HEK293T (cell line): ENCODE measurements at regions not wholly inside any gene's neighbourhood (a gene's known extent, or its start where the extent isn't known, plus 50 kb on each side); places are given as distances from the start of the nearest gene placed in this dataset.

Experiments
- CTCF ChIA-PET: fragments of 350-600 bp; formaldehyde crosslinking; extraction: SDS; loops from one replicate; lab custom pipeline; 2021; ENCODE audit warnings: antibody characterized with exemption, inconsistent platforms; lab: Yijun Ruan, JAX
- POLR2A ChIA-PET: fragments of 350-600 bp; formaldehyde crosslinking; extraction: SDS; loops from one replicate; lab custom pipeline; 2020; ENCODE audit warnings: antibody characterized with exemption, inconsistent platforms; lab: Yijun Ruan, JAX
- DNase-seq: peaks from one replicate; pipeline ENCODE4 v3.0.0; 2012; ENCODE audit warnings: mixed read lengths; ENCODE audit errors: extremely low spot score
- ARNT ChIP-seq: fragments of 450-650 bp; IDR thresholded peaks from 2 replicates; pipeline ENCODE4 v1.6.1; 2017; ENCODE audit warnings: mild to moderate bottlenecking
- BHLHE40 ChIP-seq: fragments of 450-650 bp; IDR thresholded peaks from 2 replicates; pipeline ENCODE4 v1.6.1; 2016; ENCODE audit warnings: mild to moderate bottlenecking, moderate library complexity, borderline replicate concordance
- CTBP1 ChIP-seq: fragments of 450-650 bp; IDR thresholded peaks from 2 replicates; pipeline ENCODE4 v1.6.1; 2016; ENCODE audit warnings: borderline replicate concordance
- ELF4 ChIP-seq: fragments of 450-650 bp; IDR thresholded peaks from 2 replicates; pipeline ENCODE4 v1.6.1; 2017; ENCODE audit warnings: antibody characterized with exemption
- FOXA1 ChIP-seq: fragments of 450-650 bp; IDR thresholded peaks from 2 replicates; pipeline ENCODE4 v1.6.1; 2016; ENCODE audit warnings: mild to moderate bottlenecking
- FOXK2 ChIP-seq: fragments of 450-650 bp; IDR thresholded peaks from 2 replicates; pipeline ENCODE4 v1.6.1; 2016; ENCODE audit warnings: mild to moderate bottlenecking
- FOXM1 ChIP-seq: fragments of 450-650 bp; IDR thresholded peaks from 2 replicates; pipeline ENCODE4 v1.6.1; 2017; ENCODE audit warnings: mild to moderate bottlenecking, borderline replicate concordance
- HDGF ChIP-seq: fragments of 450-650 bp; IDR thresholded peaks from 2 replicates; pipeline ENCODE4 v1.6.1; 2017; ENCODE audit warnings: antibody characterized with exemption, borderline replicate concordance
- L3MBTL2 ChIP-seq: fragments of 450-650 bp; conservative IDR thresholded peaks from 2 replicates; pipeline ENCODE4 v1.6.1; 2016; ENCODE audit warnings: mild to moderate bottlenecking
- LEF1 ChIP-seq: fragments of 450-650 bp; IDR thresholded peaks from 2 replicates; pipeline ENCODE4 v1.6.1; 2017; ENCODE audit warnings: mild to moderate bottlenecking, borderline replicate concordance
- NFRKB ChIP-seq: fragments of 450-650 bp; IDR thresholded peaks from 2 replicates; pipeline ENCODE4 v1.6.1; 2016; ENCODE audit warnings: mild to moderate bottlenecking, moderate library complexity
- PKNOX1 ChIP-seq: fragments of 450-650 bp; IDR thresholded peaks from 2 replicates; pipeline ENCODE4 v1.6.1; 2016
- SP1 ChIP-seq: fragments of 450-650 bp; IDR thresholded peaks from 2 replicates; pipeline ENCODE4 v1.6.1; 2017
- SUZ12 ChIP-seq: fragments of 450-650 bp; IDR thresholded peaks from 2 replicates; pipeline ENCODE4 v1.6.1; 2016; ENCODE audit warnings: mild to moderate bottlenecking
- TARDBP ChIP-seq: fragments of 450-650 bp; IDR thresholded peaks from 2 replicates; pipeline ENCODE4 v1.6.1; 2016
- ZNF384 ChIP-seq: fragments of 450-650 bp; IDR thresholded peaks from 2 replicates; pipeline ENCODE4 v1.6.1; 2016

GRCh38 chr1:194829492-194829891 lies 1643.1 kb upstream of the B3GALT2 start:
- TF ChIP-seq PKNOX1 = no peak
- no peak for TF ChIP-seq BHLHE40
- TF ChIP-seq CTBP1 = no peak
- TF ChIP-seq FOXK2 = no peak
- TF ChIP-seq HDGF = no peak
- no peak for TF ChIP-seq LEF1
- TF ChIP-seq NFRKB = no peak
- TF ChIP-seq ZNF384 = no peak
- TF ChIP-seq SP1 = no peak
- TF ChIP-seq ELF4 = no peak
- TF ChIP-seq TARDBP = no peak
- TF ChIP-seq ARNT = no peak
- no peak for TF ChIP-seq FOXM1
- TF ChIP-seq FOXA1 = no peak
- TF ChIP-seq L3MBTL2 = no peak
- TF ChIP-seq SUZ12 = no peak
- no peak for DNase-seq
- ChIA-PET POLR2A (no interaction called here), CTCF (no interaction called here)

GRCh38 chr1:194825382-194825781 lies 1639.0 kb upstream of the B3GALT2 start:
- no peak for TF ChIP-seq PKNOX1
- TF ChIP-seq TARDBP = no peak
- no peak for TF ChIP-seq FOXA1
- no peak for TF ChIP-seq BHLHE40
- TF ChIP-seq FOXK2 = no peak
- TF ChIP-seq ZNF384 = no peak
- TF ChIP-seq HDGF = no peak
- no peak for TF ChIP-seq SUZ12
- TF ChIP-seq CTBP1 = no peak
- no peak for TF ChIP-seq LEF1
- TF ChIP-seq L3MBTL2 = no peak
- no peak for TF ChIP-seq NFRKB
- TF ChIP-seq SP1 = no peak
- no peak for TF ChIP-seq ARNT
- TF ChIP-seq ELF4 = no peak
- TF ChIP-seq FOXM1 = no peak
- no peak for DNase-seq
- ChIA-PET CTCF (no interaction called here), POLR2A (no interaction called here)

DNA sequence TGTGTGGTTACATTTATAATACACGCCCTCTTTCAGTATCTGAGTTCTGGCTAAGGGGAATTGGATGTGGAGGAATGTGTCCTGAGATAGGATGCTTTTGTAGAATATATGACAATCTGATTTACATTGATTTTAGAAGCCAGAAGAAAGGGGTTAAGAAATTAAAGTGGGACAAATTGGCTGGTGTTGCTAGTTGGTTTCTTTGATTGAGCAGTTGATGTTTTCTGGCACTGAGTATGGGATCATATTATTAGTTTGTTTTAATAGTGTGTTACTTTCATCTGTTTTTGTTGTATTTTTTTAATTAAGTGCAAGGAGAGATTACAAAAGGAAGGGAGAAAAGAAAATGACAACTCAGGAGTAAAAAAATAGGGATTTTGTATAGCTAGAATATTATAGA lies 1634.7 kb upstream of the B3GALT2 start:
- ChIA-PET CTCF (no interaction called here), POLR2A (no interaction called here)
- DNase-seq = no peak
- TF ChIP-seq L3MBTL2 (no peak), FOXK2 (no peak), BHLHE40 (no peak), FOXM1 (no peak), CTBP1 (no peak), PKNOX1 (no peak), LEF1 (no peak), ELF4 (no peak)

GRCh38 chr1:194818674-194819073 lies 1632.3 kb upstream of the B3GALT2 start:
- ChIA-PET POLR2A (no interaction called here), CTCF (no interaction called here)
- TF ChIP-seq TARDBP (no peak), HDGF (no peak), SUZ12 (no peak), ZNF384 (no peak), FOXM1 (no peak), NFRKB (no peak), FOXA1 (no peak), L3MBTL2 (no peak), LEF1 (no peak), CTBP1 (no peak), ELF4 (no peak), FOXK2 (no peak), SP1 (no peak), ARNT (no peak), BHLHE40 (no peak), PKNOX1 (no peak)
- DNase-seq = no peak

DNA sequence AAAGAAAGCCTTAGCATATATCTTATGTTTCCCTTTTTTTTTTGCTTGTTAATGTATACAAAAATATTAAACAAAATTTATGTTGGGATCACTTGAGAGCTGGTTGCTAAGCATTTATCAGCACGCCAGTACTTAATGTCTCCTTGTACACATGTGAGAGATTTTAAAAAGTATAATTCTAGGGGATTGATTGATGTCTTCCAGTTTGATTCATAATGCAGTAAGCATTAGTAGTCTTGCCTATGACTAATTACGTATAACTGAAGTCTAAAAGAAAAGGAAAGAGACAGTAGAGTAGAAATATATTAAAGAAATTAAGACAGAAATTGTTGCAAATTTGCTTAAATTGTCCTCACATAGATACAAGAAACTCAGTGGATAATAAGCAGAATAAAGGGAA lies 1630.4 kb upstream of the B3GALT2 start:
- TF ChIP-seq CTBP1 (no peak), FOXA1 (no peak), HDGF (no peak), ZNF384 (no peak), SP1 (no peak), NFRKB (no peak), BHLHE40 (no peak), SUZ12 (no peak), TARDBP (no peak), LEF1 (no peak), ELF4 (no peak), PKNOX1 (no peak), FOXK2 (no peak), L3MBTL2 (no peak), FOXM1 (no peak), ARNT (no peak)
- ChIA-PET CTCF (no interaction called here), POLR2A (no interaction called here)
- DNase-seq = no peak
